PC-9 (cell line): ENCODE measurements at regions not wholly inside any gene's neighbourhood (a gene's known extent, or its start where the extent isn't known, plus 50 kb on each side); places are given as distances from the start of the nearest gene placed in this dataset.

Experiments used
- CTCF ChIP-seq: fragments of 200-600 bp; sonication (generic); conservative IDR thresholded peaks from 2 replicates; pipeline ENCODE4 v1.6.1; 2017; ENCODE audit warnings: mixed run types, antibody characterized with exemption, mild to moderate bottlenecking, moderate library complexity
- EZH2 ChIP-seq: fragments of 200-600 bp; sonication (generic); IDR thresholded peaks from 2 replicates; pipeline ENCODE4 v1.8.0; 2017; ENCODE audit warnings: antibody characterized with exemption, low read depth

- TF ChIP-seq CTCF (no peak), EZH2 (no peak)
These were observed 159.5 kb downstream of the SHOX start for GRCh38 chrX:790041-790506.
